ENCODE measurements at regions not wholly inside any gene's neighbourhood (a gene's known extent, or its start where the extent isn't known, plus 50 kb on each side); places are given as distances from the start of the nearest gene placed in this dataset.
"Not testable (repeated sequence)": the region's sequence is repeated elsewhere in the genome, so short reads cannot be mapped to it uniquely, and the experiment has no call there.

- Histone ChIP-seq H3K4me3 (ENCODE audit: low read length) (no peak overlapping the region), H3K4me1 (ENCODE audit: insufficient read depth, low read length) (no peaks in the 10 kb centered on the region), H3K27me3 (ENCODE audit: insufficient read depth, low read length) (no peaks in the 10 kb centered on the region), H3K27ac (ENCODE audit: low read length) (no peak overlapping the region), H3K9ac (ENCODE audit: low read depth, low read length) (no peak overlapping the region), H3K9me3 (ENCODE audit: insufficient read depth, low read depth, low read length) (no peaks in the 10 kb centered on the region), H3K36me3 (ENCODE audit: insufficient read depth, low read depth, low read length) (no peaks in the 10 kb centered on the region)
These were observed 361.4 kb downstream of the TEX13C start for GRCh38 chrX:125681058-125681457.

- no peak overlapping the region for H3K4me3 ChIP-seq (ENCODE audit: low read length)
These were observed 361.8 kb downstream of the TEX13C start for GRCh38 chrX:125681507-125681906.

GRCh38 chrX:125690522-125690921, 370.9 kb downstream of the TEX13C start:
- not testable (repeated sequence) for H3K27me3 ChIP-seq (ENCODE audit: insufficient read depth, low read length); H3K36me3 ChIP-seq (ENCODE audit: insufficient read depth, low read depth, low read length); H3K27ac ChIP-seq (ENCODE audit: low read length); H3K4me1 ChIP-seq (ENCODE audit: insufficient read depth, low read length); H3K9me3 ChIP-seq (ENCODE audit: insufficient read depth, low read depth, low read length); H3K9ac ChIP-seq (ENCODE audit: low read depth, low read length); H3K4me3 ChIP-seq (ENCODE audit: low read length)

More at GRCh38 chrX:125681507-125681906, 361.8 kb downstream of the TEX13C start:
- H3K9me3 ChIP-seq (ENCODE audit: insufficient read depth, low read depth, low read length), result no peaks in the 10 kb centered on the region
- no peaks in the 10 kb centered on the region for H3K4me1 ChIP-seq (ENCODE audit: insufficient read depth, low read length)
- no peaks in the 10 kb centered on the region for H3K27me3 ChIP-seq (ENCODE audit: insufficient read depth, low read length)
- no peaks in the 10 kb centered on the region for H3K36me3 ChIP-seq (ENCODE audit: insufficient read depth, low read depth, low read length)
- H3K27ac ChIP-seq (ENCODE audit: low read length), result no peak overlapping the region
- no peak overlapping the region for H3K9ac ChIP-seq (ENCODE audit: low read depth, low read length)

GRCh38 chrX:125694171-125694570, 374.5 kb downstream of the TEX13C start:
- H3K4me1 ChIP-seq (ENCODE audit: insufficient read depth, low read length), result no peaks in the 10 kb centered on the region
- no peaks in the 10 kb centered on the region for H3K9me3 ChIP-seq (ENCODE audit: insufficient read depth, low read depth, low read length)
- no peak overlapping the region for H3K9ac ChIP-seq (ENCODE audit: low read depth, low read length)
- no peak overlapping the region for H3K4me3 ChIP-seq (ENCODE audit: low read length)
- H3K27me3 ChIP-seq (ENCODE audit: insufficient read depth, low read length), result no peaks in the 10 kb centered on the region
- H3K36me3 ChIP-seq (ENCODE audit: insufficient read depth, low read depth, low read length), result no peaks in the 10 kb centered on the region
- no peak overlapping the region for H3K27ac ChIP-seq (ENCODE audit: low read length)

- Histone ChIP-seq H3K36me3 (ENCODE audit: insufficient read depth, low read depth, low read length) (no peaks in the 10 kb centered on the region), H3K4me1 (ENCODE audit: insufficient read depth, low read length) (no peaks in the 10 kb centered on the region), H3K27me3 (ENCODE audit: insufficient read depth, low read length) (no peaks in the 10 kb centered on the region), H3K9me3 (ENCODE audit: insufficient read depth, low read depth, low read length) (no peaks in the 10 kb centered on the region), H3K4me3 (ENCODE audit: low read length) (no peak overlapping the region), H3K9ac (ENCODE audit: low read depth, low read length) (no peak overlapping the region), H3K27ac (ENCODE audit: low read length) (no peak overlapping the region)
These were observed 389.4 kb downstream of the TEX13C start for GRCh38 chrX:125709074-125709473.

GRCh38 chrX:125709532-125709931, 389.9 kb downstream of the TEX13C start:
- H3K9me3 ChIP-seq (ENCODE audit: insufficient read depth, low read depth, low read length), result no peaks in the 10 kb centered on the region
- no peaks in the 10 kb centered on the region for H3K36me3 ChIP-seq (ENCODE audit: insufficient read depth, low read depth, low read length)
- no peak overlapping the region for H3K9ac ChIP-seq (ENCODE audit: low read depth, low read length)
- no peak overlapping the region for H3K27ac ChIP-seq (ENCODE audit: low read length)
- H3K4me1 ChIP-seq (ENCODE audit: insufficient read depth, low read length), result no peaks in the 10 kb centered on the region
- no peaks in the 10 kb centered on the region for H3K27me3 ChIP-seq (ENCODE audit: insufficient read depth, low read length)
- no peak overlapping the region for H3K4me3 ChIP-seq (ENCODE audit: low read length)

GRCh38 chrX:125710403-125711062, 390.9 kb downstream of the TEX13C start:
- Histone ChIP-seq H3K27ac (ENCODE audit: low read length) (no peak overlapping the region), H3K4me1 (ENCODE audit: insufficient read depth, low read length) (no peaks in the 10 kb centered on the region), H3K9me3 (ENCODE audit: insufficient read depth, low read depth, low read length) (no peaks in the 10 kb centered on the region), H3K4me3 (ENCODE audit: low read length) (no peak overlapping the region), H3K27me3 (ENCODE audit: insufficient read depth, low read length) (no peaks in the 10 kb centered on the region), H3K36me3 (ENCODE audit: insufficient read depth, low read depth, low read length) (no peaks in the 10 kb centered on the region), H3K9ac (ENCODE audit: low read depth, low read length) (no peak overlapping the region)

GRCh38 chrX:125711103-125711502, 391.4 kb downstream of the TEX13C start:
- no peaks in the 10 kb centered on the region for H3K27me3 ChIP-seq (ENCODE audit: insufficient read depth, low read length)
- H3K9me3 ChIP-seq (ENCODE audit: insufficient read depth, low read depth, low read length), result no peaks in the 10 kb centered on the region
- no peaks in the 10 kb centered on the region for H3K36me3 ChIP-seq (ENCODE audit: insufficient read depth, low read depth, low read length)
- no peaks in the 10 kb centered on the region for H3K4me1 ChIP-seq (ENCODE audit: insufficient read depth, low read length)
- H3K9ac ChIP-seq (ENCODE audit: low read depth, low read length), result no peak overlapping the region
- H3K27ac ChIP-seq (ENCODE audit: low read length), result no peak overlapping the region
- H3K4me3 ChIP-seq (ENCODE audit: low read length), result no peak overlapping the region

- H3K4me1 ChIP-seq (ENCODE audit: insufficient read depth, low read length), result no peaks in the 10 kb centered on the region
- no peaks in the 10 kb centered on the region for H3K9me3 ChIP-seq (ENCODE audit: insufficient read depth, low read depth, low read length)
- H3K27me3 ChIP-seq (ENCODE audit: insufficient read depth, low read length), result no peaks in the 10 kb centered on the region
These were observed 394.0 kb downstream of the TEX13C start for GRCh38 chrX:125713633-125714032.

GRCh38 chrX:125727117-125727516, 407.4 kb downstream of the TEX13C start:
- no peaks in the 10 kb centered on the region for H3K9me3 ChIP-seq (ENCODE audit: insufficient read depth, low read depth, low read length)
- no peak overlapping the region for H3K27ac ChIP-seq (ENCODE audit: low read length)
- no peak overlapping the region for H3K9ac ChIP-seq (ENCODE audit: low read depth, low read length)
- no peaks in the 10 kb centered on the region for H3K36me3 ChIP-seq (ENCODE audit: insufficient read depth, low read depth, low read length)
- H3K4me3 ChIP-seq (ENCODE audit: low read length), result no peak overlapping the region
- no peaks in the 10 kb centered on the region for H3K4me1 ChIP-seq (ENCODE audit: insufficient read depth, low read length)
- H3K27me3 ChIP-seq (ENCODE audit: insufficient read depth, low read length), result no peaks in the 10 kb centered on the region

More at GRCh38 chrX:125713633-125714032, 394.0 kb downstream of the TEX13C start:
- H3K4me3 ChIP-seq (ENCODE audit: low read length), result no peak overlapping the region
- H3K27ac ChIP-seq (ENCODE audit: low read length), result no peak overlapping the region
- H3K36me3 ChIP-seq (ENCODE audit: insufficient read depth, low read depth, low read length), result no peaks in the 10 kb centered on the region
- H3K9ac ChIP-seq (ENCODE audit: low read depth, low read length), result no peak overlapping the region

GRCh38 chrX:125736008-125736729, 416.5 kb downstream of the TEX13C start:
- Histone ChIP-seq H3K27me3 (ENCODE audit: insufficient read depth, low read length) (no peaks in the 10 kb centered on the region), H3K9ac (ENCODE audit: low read depth, low read length) (no peak overlapping the region), H3K9me3 (ENCODE audit: insufficient read depth, low read depth, low read length) (no peaks in the 10 kb centered on the region), H3K4me1 (ENCODE audit: insufficient read depth, low read length) (no peaks in the 10 kb centered on the region), H3K27ac (ENCODE audit: low read length) (no peak overlapping the region), H3K4me3 (ENCODE audit: low read length) (no peak overlapping the region), H3K36me3 (ENCODE audit: insufficient read depth, low read depth, low read length) (no peaks in the 10 kb centered on the region)

GRCh38 chrX:125742811-125743210, 423.1 kb downstream of the TEX13C start:
- no peaks in the 10 kb centered on the region for H3K27me3 ChIP-seq (ENCODE audit: insufficient read depth, low read length)
- no peaks in the 10 kb centered on the region for H3K36me3 ChIP-seq (ENCODE audit: insufficient read depth, low read depth, low read length)
- no peak overlapping the region for H3K27ac ChIP-seq (ENCODE audit: low read length)
- H3K9ac ChIP-seq (ENCODE audit: low read depth, low read length), result no peak overlapping the region
- H3K4me3 ChIP-seq (ENCODE audit: low read length), result no peak overlapping the region
- H3K9me3 ChIP-seq (ENCODE audit: insufficient read depth, low read depth, low read length), result no peaks in the 10 kb centered on the region
- H3K4me1 ChIP-seq (ENCODE audit: insufficient read depth, low read length), result no peaks in the 10 kb centered on the region
